ENCODE measurements at regions not wholly inside any gene's neighbourhood (a gene's known extent, or its start where the extent isn't known, plus 50 kb on each side); places are given as distances from the start of the nearest gene placed in this dataset.
"Not testable (repeated sequence)": the region's sequence is repeated elsewhere in the genome, so short reads cannot be mapped to it uniquely, and the experiment has no call there.

GRCh38 chr2:83253848-83254247 is 1205.2 kb downstream of the SUCLG1 start:
- no peak for DNase-seq (ENCODE audit: low spot score)

GRCh38 chr2:83251321-83251872 is 1207.7 kb downstream of the SUCLG1 start:
- no peak for DNase-seq (ENCODE audit: low spot score)

- not testable (repeated sequence) for DNase-seq (ENCODE audit: low spot score)
Observed at GRCh38 chr2:83245806-83246537, 1213.1 kb downstream of the SUCLG1 start.

GRCh38 chr2:83240611-83241010 is 1218.5 kb downstream of the SUCLG1 start:
- no peak for DNase-seq (ENCODE audit: low spot score)

GRCh38 chr2:83238111-83238510 is 1221.0 kb downstream of the SUCLG1 start:
- DNase-seq (ENCODE audit: low spot score) = no peak

- no peak for DNase-seq (ENCODE audit: low spot score)
Observed at GRCh38 chr2:83234246-83234645, 1224.8 kb downstream of the SUCLG1 start.

- DNase-seq (ENCODE audit: low spot score) = no peak
Observed at GRCh38 chr2:83233781-83234180, 1225.3 kb downstream of the SUCLG1 start.

GRCh38 chr2:83233326-83233725 is 1225.8 kb downstream of the SUCLG1 start:
- no peak for DNase-seq (ENCODE audit: low spot score)

- DNase-seq (ENCODE audit: low spot score) = no peak
Observed at GRCh38 chr2:83229443-83229842, 1229.6 kb downstream of the SUCLG1 start.

GRCh38 chr2:83224591-83225200 is 1234.4 kb downstream of the SUCLG1 start:
- DNase-seq (ENCODE audit: low spot score) = no peak

- no peak for DNase-seq (ENCODE audit: low spot score)
Observed at GRCh38 chr2:83221258-83221657, 1237.8 kb downstream of the SUCLG1 start.

- DNase-seq (ENCODE audit: low spot score) = no peak
Observed at GRCh38 chr2:83217854-83218253, 1241.2 kb downstream of the SUCLG1 start.

- no peak for DNase-seq (ENCODE audit: low spot score)
Observed at GRCh38 chr2:83196225-83196624, 1262.9 kb downstream of the SUCLG1 start.

GRCh38 chr2:83191316-83191715 is 1267.8 kb downstream of the SUCLG1 start:
- no peak for DNase-seq (ENCODE audit: low spot score)

- DNase-seq (ENCODE audit: low spot score) = no peak
Observed at GRCh38 chr2:83186105-83186760, 1272.8 kb downstream of the SUCLG1 start.

GRCh38 chr2:83180862-83181530 is 1278.1 kb downstream of the SUCLG1 start:
- not testable (repeated sequence) for DNase-seq (ENCODE audit: low spot score)

- DNase-seq (ENCODE audit: low spot score) = no peak
Observed at GRCh38 chr2:83176539-83176938, 1282.5 kb downstream of the SUCLG1 start.

GRCh38 chr2:83172841-83173240 is 1286.2 kb downstream of the SUCLG1 start:
- DNase-seq (ENCODE audit: low spot score) = no peak

GRCh38 chr2:83168377-83168776 is 1290.7 kb downstream of the SUCLG1 start:
- DNase-seq (ENCODE audit: low spot score) = no peak

- DNase-seq (ENCODE audit: low spot score) = no peak
Observed at GRCh38 chr2:83162421-83162820, 1296.7 kb downstream of the SUCLG1 start.

- no peak for DNase-seq (ENCODE audit: low spot score)
Observed at GRCh38 chr2:83160571-83160970, 1298.5 kb downstream of the SUCLG1 start.

GRCh38 chr2:83155826-83156225 is 1303.3 kb downstream of the SUCLG1 start:
- no peak for DNase-seq (ENCODE audit: low spot score)
